DMS53 treated with DMSO at 0.1 percent for 48 hours (cell line): ENCODE measurements at regions not wholly inside any gene's neighbourhood (a gene's known extent, or its start where the extent isn't known, plus 50 kb on each side); places are given as distances from the start of the nearest gene placed in this dataset.
"Not testable (repeated sequence)": the region's sequence is repeated elsewhere in the genome, so short reads cannot be mapped to it uniquely, and the experiment has no call there.

Experiments used
- DNase-seq: peaks from one replicate; lab custom pipeline; 2025; ENCODE audit not compliant: unreplicated experiment; lab: John Stamatoyannopoulos, UW

- no peak for DNase-seq
These were observed 87.6 kb upstream of the SEMA3D start for GRCh38 chr7:85274454-85274853.

DNA sequence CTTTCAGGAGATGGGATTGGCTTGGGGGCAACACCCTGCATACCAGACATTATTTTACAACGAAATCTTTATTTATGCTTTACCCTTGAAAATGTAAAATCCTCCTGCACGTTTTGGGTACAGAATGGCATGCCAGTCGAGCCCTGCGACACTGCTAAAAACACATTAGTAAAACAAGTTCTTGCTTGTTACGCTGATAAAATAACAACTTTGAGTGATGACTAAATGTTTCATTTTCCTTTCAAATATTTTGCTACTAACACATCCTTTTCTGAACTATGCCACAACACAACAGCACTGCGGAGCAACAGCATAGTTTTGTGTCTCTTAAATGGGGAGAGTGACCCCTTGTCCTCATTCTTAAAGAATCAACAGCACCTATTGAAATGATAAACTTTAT, 76.0 kb upstream of the SEMA3D start:
- DNase-seq: no peak

DNA sequence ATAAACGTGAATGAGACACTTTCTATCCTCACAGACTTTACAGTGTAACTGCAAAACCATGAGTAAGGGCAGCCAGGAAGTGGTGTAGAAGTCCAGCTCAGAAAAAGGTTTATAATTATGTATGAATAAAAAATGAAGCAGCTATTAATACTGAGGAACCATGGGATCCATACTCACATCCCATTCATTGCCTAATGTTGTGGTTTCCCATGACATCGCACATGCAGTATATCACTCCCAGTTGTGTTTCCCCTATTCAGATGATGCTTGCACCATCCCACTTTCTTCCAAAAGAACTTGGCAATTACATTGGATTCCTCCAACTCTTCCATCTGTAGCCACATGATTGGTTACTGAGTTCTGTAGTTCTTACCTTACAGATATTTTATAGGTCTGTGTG, 74.5 kb upstream of the SEMA3D start:
- no peak for DNase-seq

DNA sequence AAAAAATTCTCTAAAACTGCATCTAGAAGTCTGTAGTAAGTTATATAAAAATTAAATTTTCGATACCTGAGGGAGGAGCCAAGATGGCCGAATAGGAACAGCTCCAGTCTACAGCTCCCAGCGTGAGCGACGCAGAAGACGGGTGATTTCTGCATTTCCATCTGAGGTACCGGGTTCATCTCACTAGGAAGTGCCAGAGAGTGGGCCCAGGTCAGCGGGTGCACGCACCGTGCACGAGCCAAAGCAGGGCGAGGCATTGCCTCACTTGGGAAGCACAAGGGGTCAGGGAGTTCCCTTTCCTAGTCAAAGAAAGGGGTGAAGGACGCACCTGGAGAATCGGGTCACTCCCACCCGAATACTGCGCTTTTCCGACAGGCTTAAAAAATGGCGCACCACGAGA, 62.9 kb upstream of the SEMA3D start:
- DNase-seq: not testable (repeated sequence)

DNA sequence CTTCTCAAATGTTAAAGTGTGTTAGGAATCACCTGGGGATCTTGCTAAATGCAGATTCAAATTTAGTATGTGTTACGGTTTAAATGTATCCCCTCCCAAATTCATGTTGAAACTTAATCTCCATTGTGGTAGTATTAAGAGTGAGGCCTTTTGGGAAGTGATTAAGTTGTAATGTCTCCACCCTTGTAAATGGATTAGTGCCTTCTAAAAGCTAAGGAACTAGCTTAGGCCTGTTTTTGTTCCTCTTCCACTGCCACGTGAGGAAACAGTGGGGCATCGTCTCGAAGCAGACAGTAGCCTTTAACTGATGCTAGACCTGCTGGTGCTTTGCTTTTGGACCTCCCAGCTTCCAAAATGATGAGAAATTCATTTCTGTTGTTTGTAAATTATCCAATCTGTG, 52.3 kb upstream of the SEMA3D start:
- DNase-seq: no peak

DNA sequence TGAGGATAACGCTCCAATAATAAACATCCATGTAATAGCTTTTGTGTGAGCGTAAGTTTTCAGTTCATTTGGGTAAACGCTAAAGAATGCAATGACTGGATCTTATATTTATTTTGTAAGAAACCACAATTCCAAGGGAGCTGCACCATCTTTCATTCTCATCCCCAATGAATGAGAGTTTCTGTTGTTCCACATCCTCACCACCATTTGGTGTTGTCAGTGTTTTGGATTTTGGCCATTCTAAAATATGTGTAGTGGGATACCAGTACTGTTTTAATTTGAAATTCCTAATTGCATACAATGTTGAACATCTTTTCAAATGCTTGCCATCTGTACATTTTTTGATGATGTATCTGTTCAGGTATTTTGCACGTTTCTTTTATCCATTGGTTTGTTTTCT, 50.9 kb upstream of the SEMA3D start:
- no peak for DNase-seq
